ENCODE measurements at regions not wholly inside any gene's neighbourhood (a gene's known extent, or its start where the extent isn't known, plus 50 kb on each side); places are given as distances from the start of the nearest gene placed in this dataset.

DNA sequence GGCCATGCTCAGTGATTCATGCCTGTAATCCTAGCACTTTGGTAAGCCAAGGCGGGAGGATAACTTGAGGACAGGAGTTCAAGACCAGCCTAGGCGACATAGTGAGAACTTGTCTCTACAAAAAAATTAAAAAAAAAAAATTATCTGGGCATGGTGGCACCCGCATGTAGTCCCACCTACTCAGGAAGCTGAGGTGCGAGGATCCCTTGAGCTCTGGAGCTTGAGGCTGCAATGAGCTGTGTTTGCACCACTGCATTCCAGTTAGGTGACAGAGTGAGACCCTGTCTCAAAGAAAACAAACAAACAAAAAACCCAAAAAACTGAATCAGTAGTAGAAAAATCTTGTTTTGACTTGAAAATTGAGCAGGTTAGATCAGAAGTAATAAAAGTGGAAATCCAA, 67.1 kb upstream of the IPO9 start:
- Mint-ChIP-seq H3K27ac (ENCODE audit: unreplicated experiment) (no peak overlapping the region), H3K27me3 (ENCODE audit: unreplicated experiment) (peaks cover 2% of the 10 kb centered on the region)
- no peak for DNase-seq

DNA sequence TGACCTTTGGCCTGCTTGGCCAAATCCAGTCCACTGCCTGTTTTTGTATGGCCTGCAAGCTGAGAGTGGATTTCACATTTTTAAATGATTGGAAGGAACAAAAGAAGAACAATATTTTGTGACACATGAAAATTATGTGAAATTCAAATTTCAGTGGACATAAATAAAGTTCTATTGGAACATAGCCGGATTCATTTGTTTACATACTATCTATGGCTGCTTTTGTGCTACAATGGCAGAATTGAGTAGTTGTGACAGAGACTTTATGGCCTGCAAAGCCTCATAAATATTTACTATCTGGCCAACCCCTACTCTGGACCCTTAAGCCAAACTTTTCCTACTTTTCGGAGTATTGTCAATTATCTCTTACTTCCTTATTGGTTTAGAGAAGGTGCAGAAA, 66.6 kb upstream of the IPO9 start:
- peaks cover 3% of the 10 kb centered on the region for H3K9me3 Mint-ChIP-seq (ENCODE audit: unreplicated experiment)
- H3K36me3 Mint-ChIP-seq (ENCODE audit: unreplicated experiment): no peaks in the 10 kb centered on the region
- peaks cover 2% of the 10 kb centered on the region for H3K27me3 Mint-ChIP-seq (ENCODE audit: unreplicated experiment)
- no peak for DNase-seq
- no peak overlapping the region for H3K4me3 Mint-ChIP-seq (ENCODE audit: unreplicated experiment)
- TF ChIP-seq, protein P1, sequence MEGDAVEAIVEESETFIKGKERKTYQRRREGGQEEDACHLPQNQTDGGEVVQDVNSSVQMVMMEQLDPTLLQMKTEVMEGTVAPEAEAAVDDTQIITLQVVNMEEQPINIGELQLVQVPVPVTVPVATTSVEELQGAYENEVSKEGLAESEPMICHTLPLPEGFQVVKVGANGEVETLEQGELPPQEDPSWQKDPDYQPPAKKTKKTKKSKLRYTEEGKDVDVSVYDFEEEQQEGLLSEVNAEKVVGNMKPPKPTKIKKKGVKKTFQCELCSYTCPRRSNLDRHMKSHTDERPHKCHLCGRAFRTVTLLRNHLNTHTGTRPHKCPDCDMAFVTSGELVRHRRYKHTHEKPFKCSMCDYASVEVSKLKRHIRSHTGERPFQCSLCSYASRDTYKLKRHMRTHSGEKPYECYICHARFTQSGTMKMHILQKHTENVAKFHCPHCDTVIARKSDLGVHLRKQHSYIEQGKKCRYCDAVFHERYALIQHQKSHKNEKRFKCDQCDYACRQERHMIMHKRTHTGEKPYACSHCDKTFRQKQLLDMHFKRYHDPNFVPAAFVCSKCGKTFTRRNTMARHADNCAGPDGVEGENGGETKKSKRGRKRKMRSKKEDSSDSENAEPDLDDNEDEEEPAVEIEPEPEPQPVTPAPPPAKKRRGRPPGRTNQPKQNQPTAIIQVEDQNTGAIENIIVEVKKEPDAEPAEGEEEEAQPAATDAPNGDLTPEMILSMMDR (IDR thresholded peaks at IDR 0.05; ENCODE audit: partially characterized antibody, unreplicated experiment): no peak
- H3K27ac Mint-ChIP-seq (ENCODE audit: unreplicated experiment): no peak overlapping the region
- H3K4me1 Mint-ChIP-seq (ENCODE audit: low read depth, unreplicated experiment): peaks cover 36% of the 10 kb centered on the region

More for the DNA sequence above, 67.1 kb upstream of the IPO9 start:
- H3K9me3 Mint-ChIP-seq (ENCODE audit: unreplicated experiment): peaks cover 3% of the 10 kb centered on the region
- H3K4me3 Mint-ChIP-seq (ENCODE audit: unreplicated experiment): no peak overlapping the region
- TF ChIP-seq, protein P1 (IDR thresholded peaks at IDR 0.05; ENCODE audit: partially characterized antibody, unreplicated experiment): no peak
- H3K36me3 Mint-ChIP-seq (ENCODE audit: unreplicated experiment): no peaks in the 10 kb centered on the region
- H3K4me1 Mint-ChIP-seq (ENCODE audit: low read depth, unreplicated experiment): peaks cover 36% of the 10 kb centered on the region

DNA sequence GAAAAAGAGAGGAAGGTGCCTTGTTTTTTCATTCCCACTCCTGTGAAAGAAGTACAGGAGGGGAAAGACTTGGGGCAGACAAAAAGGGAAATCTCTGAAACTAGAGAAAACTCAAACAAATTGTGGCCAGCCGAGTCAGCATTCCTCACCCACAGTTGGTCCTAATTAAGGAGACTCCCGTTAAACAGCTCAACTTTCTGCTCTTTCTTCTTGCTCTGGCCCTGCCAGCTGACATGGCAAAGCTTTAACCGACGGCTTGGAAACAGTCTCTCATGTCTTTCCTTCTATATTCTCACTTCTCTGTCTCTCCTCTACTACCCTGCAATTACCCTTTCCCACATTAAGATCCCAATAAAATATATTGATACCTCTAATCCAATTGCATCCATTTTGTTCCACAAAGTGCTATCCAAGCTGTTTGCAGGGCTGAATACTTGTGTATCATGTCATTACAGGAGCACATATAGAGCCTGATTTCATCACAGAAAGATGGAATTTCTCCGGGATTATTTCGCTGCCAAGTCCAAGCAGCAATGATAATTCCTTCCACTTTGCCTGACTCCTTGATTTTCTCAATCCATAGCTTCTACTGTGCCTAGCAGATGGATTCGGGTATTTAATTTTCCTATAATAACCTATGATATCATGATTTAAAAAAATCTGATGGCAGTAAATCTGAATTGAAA, 65.4 kb upstream of the IPO9 start:
- peaks cover 28% of the 10 kb centered on the region for H3K4me1 Mint-ChIP-seq (ENCODE audit: low read depth, unreplicated experiment)
- peaks cover 2% of the 10 kb centered on the region for H3K27me3 Mint-ChIP-seq (ENCODE audit: unreplicated experiment)
- H3K36me3 Mint-ChIP-seq (ENCODE audit: unreplicated experiment): no peaks in the 10 kb centered on the region
- no peak overlapping the region for H3K4me3 Mint-ChIP-seq (ENCODE audit: unreplicated experiment)
- peaks cover 3% of the 10 kb centered on the region for H3K9me3 Mint-ChIP-seq (ENCODE audit: unreplicated experiment)
- TF ChIP-seq, protein P1 (IDR thresholded peaks at IDR 0.05; ENCODE audit: partially characterized antibody, unreplicated experiment): no peak
- DNase-seq: no peak
- no peak overlapping the region for H3K27ac Mint-ChIP-seq (ENCODE audit: unreplicated experiment)

DNA sequence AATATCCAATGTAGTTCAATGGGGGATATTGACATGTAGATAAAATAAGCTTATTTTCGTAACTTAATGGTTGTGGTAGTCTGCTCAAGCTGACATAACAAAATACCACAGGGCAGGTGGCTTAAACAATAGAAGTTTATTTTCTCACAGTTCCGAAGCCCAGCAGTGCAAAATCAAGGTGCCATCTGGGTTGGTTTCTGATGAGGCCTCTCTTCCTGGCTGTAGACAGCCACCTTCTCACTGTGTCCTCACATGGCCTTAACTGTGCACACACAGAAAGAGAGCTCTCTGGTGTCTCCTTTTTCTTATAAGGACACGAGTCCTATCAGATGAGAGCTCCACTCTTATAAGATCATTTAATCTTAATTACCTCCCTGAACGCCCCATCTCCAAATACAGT, 64.8 kb upstream of the IPO9 start:
- Mint-ChIP-seq H3K27ac (ENCODE audit: unreplicated experiment) (no peak overlapping the region), H3K4me1 (ENCODE audit: low read depth, unreplicated experiment) (peaks cover 22% of the 10 kb centered on the region), H3K9me3 (ENCODE audit: unreplicated experiment) (peaks cover 3% of the 10 kb centered on the region), H3K36me3 (ENCODE audit: unreplicated experiment) (no peaks in the 10 kb centered on the region), H3K4me3 (ENCODE audit: unreplicated experiment) (no peak overlapping the region), H3K27me3 (ENCODE audit: unreplicated experiment) (peaks cover 2% of the 10 kb centered on the region)
- no peak for DNase-seq
- TF ChIP-seq, protein P1 (IDR thresholded peaks at IDR 0.05; ENCODE audit: partially characterized antibody, unreplicated experiment): no peak

DNA sequence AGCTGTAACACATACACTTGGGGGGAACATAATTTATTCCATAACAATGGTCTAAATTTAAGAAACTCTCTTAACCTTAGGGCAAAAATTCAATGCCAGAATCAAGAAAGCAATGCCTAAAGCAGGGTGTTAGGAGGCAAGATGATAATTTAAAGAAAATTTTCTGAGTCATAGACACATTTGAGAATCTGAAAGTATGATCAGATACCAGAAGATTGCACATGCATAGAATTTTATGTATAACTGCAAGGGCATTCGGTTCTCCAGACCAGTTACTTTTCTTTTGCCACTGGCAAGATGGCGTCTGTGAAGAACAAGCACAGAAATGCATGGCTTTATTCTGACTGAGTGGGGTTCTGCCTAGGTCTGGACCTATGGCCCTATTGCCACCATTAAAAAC, 64.4 kb upstream of the IPO9 start:
- H3K27ac Mint-ChIP-seq (ENCODE audit: unreplicated experiment): no peak overlapping the region
- no peak for DNase-seq
- no peaks in the 10 kb centered on the region for H3K36me3 Mint-ChIP-seq (ENCODE audit: unreplicated experiment)
- peaks cover 22% of the 10 kb centered on the region for H3K4me1 Mint-ChIP-seq (ENCODE audit: low read depth, unreplicated experiment)
- H3K9me3 Mint-ChIP-seq (ENCODE audit: unreplicated experiment): peaks cover 3% of the 10 kb centered on the region
- TF ChIP-seq, protein P1 (IDR thresholded peaks at IDR 0.05; ENCODE audit: partially characterized antibody, unreplicated experiment): no peak
- H3K4me3 Mint-ChIP-seq (ENCODE audit: unreplicated experiment): no peak overlapping the region
- peaks cover 2% of the 10 kb centered on the region for H3K27me3 Mint-ChIP-seq (ENCODE audit: unreplicated experiment)
